ENCODE measurements at regions not wholly inside any gene's neighbourhood (a gene's known extent, or its start where the extent isn't known, plus 50 kb on each side); places are given as distances from the start of the nearest gene placed in this dataset.

DNA sequence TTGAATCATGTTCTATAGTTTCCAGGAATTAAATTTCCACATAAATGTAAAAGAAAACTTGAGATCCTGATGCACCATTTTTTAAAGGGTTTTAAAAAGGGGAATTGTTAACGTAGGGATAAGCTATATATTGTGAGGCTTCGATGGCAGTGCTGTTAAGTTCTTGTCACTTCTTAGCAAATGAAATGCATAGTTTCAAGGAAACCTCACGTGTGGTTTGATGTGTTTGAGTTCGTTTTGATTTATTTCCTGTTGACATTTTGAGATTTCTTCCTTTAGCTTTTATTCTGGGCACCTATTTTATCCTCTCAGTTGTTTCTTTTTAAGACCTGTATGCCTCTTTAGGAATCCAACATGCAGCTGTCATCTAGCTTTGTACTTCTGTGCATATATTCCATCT lies 301.0 kb downstream of the DOCK8 start:
- Histone ChIP-seq H3K79me2 (ENCODE audit: control insufficient read depth in 1 of 2, insufficient read depth in 2 of 2, low read length in 2 of 2) (peaks cover 9 to 83% of the 10 kb centered on the region in 2 experiments), H4K20me1 (replicated peaks in 1 of 2; ENCODE audit: control insufficient read depth in 1 of 2, insufficient read depth in 2 of 2, low read length in 2 of 2) (peaks cover 0 to 5% of the 10 kb centered on the region in 2 experiments), H3K9me3 (ENCODE audit: insufficient read depth in 2 of 2, low read depth in 1 of 2, low read length in 1 of 2) (no peaks in the 10 kb centered on the region), H2BK12ac (ENCODE audit: low read depth, low read length) (no peak overlapping the region), H3K23ac (ENCODE audit: insufficient read length) (no peak overlapping the region), H3K14ac (ENCODE audit: insufficient read length) (no peak overlapping the region), H3K4ac (replicated peaks; ENCODE audit: insufficient read length, low read depth, low read length) (no peak overlapping the region), H2BK120ac (replicated peaks; ENCODE audit: low read depth, low read length) (no peak overlapping the region), H2BK5ac (ENCODE audit: low read depth, low read length) (no peak overlapping the region), H2AK5ac (ENCODE audit: low read depth, low read length) (no peak overlapping the region), H3K56ac (replicated peaks; ENCODE audit: insufficient read length, low read depth, low read length) (no peak overlapping the region), H3K79me1 (ENCODE audit: low read depth, low read length) (peaks cover 3% of the 10 kb centered on the region), H2BK15ac (ENCODE audit: low read length) (no peak overlapping the region), H3K4me3 (ENCODE audit: extremely low read depth in 1 of 4, insufficient read depth in 2 of 4, low read depth in 3 of 4, low read length in 4 of 4) (no peak overlapping the region), H3K9ac (replicated peaks in 1 of 4; ENCODE audit: extremely low read depth in 1 of 4, low read depth in 3 of 4, low read length in 3 of 4) (no peak overlapping the region), H4K5ac (ENCODE audit: insufficient read length, low read depth, low read length) (no peak overlapping the region), H3K4me2 (ENCODE audit: insufficient read depth in 1 of 2, low read depth in 2 of 2, low read length in 2 of 2) (no peak overlapping the region), H3K36me3 (ENCODE audit: control insufficient read depth in 2 of 4, insufficient read depth in 4 of 4, low read length in 3 of 4) (no peaks in the 10 kb centered on the region), H4K8ac (ENCODE audit: extremely low read depth, insufficient read depth, low read length) (no peak overlapping the region), H3K27ac (ENCODE audit: low read depth, low read length) (no peak overlapping the region), H3K4me1 (replicated peaks in 1 of 4; ENCODE audit: control insufficient read depth in 3 of 4, insufficient read depth in 4 of 4, low read length in 3 of 4) (peaks cover 0 to 3% (median 1%) of the 10 kb centered on the region in 4 experiments; a peak in 3 of 7 replicates), H2BK20ac (ENCODE audit: low read length) (no peak overlapping the region), H2AFZ (ENCODE audit: low read length) (no peak overlapping the region), H3K27me3 (replicated peaks in 1 of 4; ENCODE audit: control insufficient read depth in 3 of 4, extremely low read depth in 1 of 4, insufficient read depth in 3 of 4, low read length in 3 of 4) (no peaks in the 10 kb centered on the region), H3K18ac (ENCODE audit: extremely low read depth, low read length) (no peak overlapping the region), H4K91ac (replicated peaks; ENCODE audit: insufficient read length, low read length) (no peak overlapping the region), H3K23me2 (ENCODE audit: low read depth, low read length) (no peaks in the 10 kb centered on the region)
- no peak for DNase-seq (ENCODE audit: low read depth in 1 of 2, low spot score in 2 of 2)
- ChIA-PET CTCF (ENCODE audit: partially characterized antibody) (interaction anchor here (0.6 kb wide), 1 partner anchor 1496 kb away, joined by 3 read pairs; no protein-coding TSS in a partner anchor), POLR2A (ENCODE audit: partially characterized antibody) (interaction anchor here (2.2 to 2.4 kb wide), 2 partner anchors 11 to 12 kb away, joined by 8 to 10 read pairs; partner anchors contain the start of gene KANK1)
- no peak for FAIRE-seq
- WGBS, 2 experiments (ENCODE audit: extremely low coverage in 1 of 2, insufficient coverage in 1 of 2, insufficient read length in 1 of 2, insufficient replicate concordance in 2 of 2, low coverage in 1 of 2, low lambda C conversion rate in 2 of 2, missing lambda C conversion rate in 1 of 2), result 88% methylated on average over 4 of the region's 4 CpGs; no CpG with 5 or more reads in 1 of the 2 experiments
- no peak for TF ChIP-seq RFX5 (IDR thresholded peaks at IDR 0.05; ENCODE audit: borderline replicate concordance, low read depth, low read length)
- TF ChIP-seq HDAC6 (IDR thresholded peaks at IDR 0.05; ENCODE audit: low read depth, low read length), result no peak
- no peak for TF ChIP-seq RAD21 (IDR thresholded peaks at IDR 0.05 in 1 of 2, conservative IDR thresholded peaks at IDR 0.05 in 1 of 2; ENCODE audit: low read depth in 2 of 2, low read length in 2 of 2)
- TF ChIP-seq SRF (IDR thresholded peaks at IDR 0.05; ENCODE audit: low read depth, low read length), result no peak
- no peak for TF ChIP-seq JUN (IDR thresholded peaks at IDR 0.05; ENCODE audit: low read depth, low read length)
- TF ChIP-seq, protein P1, sequence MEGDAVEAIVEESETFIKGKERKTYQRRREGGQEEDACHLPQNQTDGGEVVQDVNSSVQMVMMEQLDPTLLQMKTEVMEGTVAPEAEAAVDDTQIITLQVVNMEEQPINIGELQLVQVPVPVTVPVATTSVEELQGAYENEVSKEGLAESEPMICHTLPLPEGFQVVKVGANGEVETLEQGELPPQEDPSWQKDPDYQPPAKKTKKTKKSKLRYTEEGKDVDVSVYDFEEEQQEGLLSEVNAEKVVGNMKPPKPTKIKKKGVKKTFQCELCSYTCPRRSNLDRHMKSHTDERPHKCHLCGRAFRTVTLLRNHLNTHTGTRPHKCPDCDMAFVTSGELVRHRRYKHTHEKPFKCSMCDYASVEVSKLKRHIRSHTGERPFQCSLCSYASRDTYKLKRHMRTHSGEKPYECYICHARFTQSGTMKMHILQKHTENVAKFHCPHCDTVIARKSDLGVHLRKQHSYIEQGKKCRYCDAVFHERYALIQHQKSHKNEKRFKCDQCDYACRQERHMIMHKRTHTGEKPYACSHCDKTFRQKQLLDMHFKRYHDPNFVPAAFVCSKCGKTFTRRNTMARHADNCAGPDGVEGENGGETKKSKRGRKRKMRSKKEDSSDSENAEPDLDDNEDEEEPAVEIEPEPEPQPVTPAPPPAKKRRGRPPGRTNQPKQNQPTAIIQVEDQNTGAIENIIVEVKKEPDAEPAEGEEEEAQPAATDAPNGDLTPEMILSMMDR (IDR thresholded peaks at IDR 0.05; ENCODE audit: control extremely low read depth in 1 of 3, insufficient read depth in 1 of 3, low read depth in 1 of 3, low read length in 3 of 3), result no peak
- no peak for TF ChIP-seq KDM1A (IDR thresholded peaks at IDR 0.05; ENCODE audit: borderline replicate concordance, low read length)
- TF ChIP-seq MAFK (IDR thresholded peaks at IDR 0.05; ENCODE audit: low read depth, low read length), result no peak
- TF ChIP-seq, protein P2, sequence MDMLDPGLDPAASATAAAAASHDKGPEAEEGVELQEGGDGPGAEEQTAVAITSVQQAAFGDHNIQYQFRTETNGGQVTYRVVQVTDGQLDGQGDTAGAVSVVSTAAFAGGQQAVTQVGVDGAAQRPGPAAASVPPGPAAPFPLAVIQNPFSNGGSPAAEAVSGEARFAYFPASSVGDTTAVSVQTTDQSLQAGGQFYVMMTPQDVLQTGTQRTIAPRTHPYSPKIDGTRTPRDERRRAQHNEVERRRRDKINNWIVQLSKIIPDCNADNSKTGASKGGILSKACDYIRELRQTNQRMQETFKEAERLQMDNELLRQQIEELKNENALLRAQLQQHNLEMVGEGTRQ (IDR thresholded peaks at IDR 0.05; ENCODE audit: low read length), result no peak
- no peak for TF ChIP-seq NANOG (IDR thresholded peaks at IDR 0.05; ENCODE audit: insufficient read depth, low read depth, low read length, poor library complexity, severe bottlenecking)

Measured in H1 (cell line).